ENCODE measurements at regions not wholly inside any gene's neighbourhood (a gene's known extent, or its start where the extent isn't known, plus 50 kb on each side); places are given as distances from the start of the nearest gene placed in this dataset.

DNA sequence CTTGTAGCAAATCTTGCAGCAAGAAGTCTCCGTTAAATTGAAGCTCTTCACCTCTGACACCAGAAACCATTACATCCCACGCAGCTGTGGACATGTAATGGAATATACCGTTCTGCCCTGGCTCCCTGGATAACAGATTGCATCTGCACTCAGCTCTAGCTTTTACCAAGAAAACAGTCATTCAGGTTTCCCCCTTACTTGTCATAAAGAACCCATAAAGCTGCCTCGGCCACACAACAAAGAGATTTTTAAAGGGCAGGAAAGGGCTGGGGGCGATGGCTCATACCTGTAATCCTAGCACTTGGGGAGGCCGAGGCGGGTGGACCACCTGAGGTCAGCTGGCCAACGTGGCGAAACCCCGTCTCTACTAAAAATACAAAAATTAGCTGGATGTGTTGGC, 127.6 kb upstream of the RFC3 start:
- TF ChIP-seq ZNF274 (IDR thresholded peaks at IDR 0.05; ENCODE audit: low read depth, low read length) (no peak), SUZ12 (IDR thresholded peaks at IDR 0.05; ENCODE audit: extremely low read depth, insufficient read depth, insufficient read length) (no peak), YY1 (IDR thresholded peaks at IDR 0.05; ENCODE audit: insufficient read depth, insufficient read length) (no peak)

Data from NT2/D1 (cell line).